KBM-7 (cell line): ENCODE measurements at regions not wholly inside any gene's neighbourhood (a gene's known extent, or its start where the extent isn't known, plus 50 kb on each side); places are given as distances from the start of the nearest gene placed in this dataset.

Experiments
- DNase-seq: peaks from one replicate; pipeline ENCODE4 v3.0.0-alpha.2; 2015
- in situ Hi-C: fragments of 300-500 bp; cut with MboI; formaldehyde crosslinking; loops from 2 replicates; pipeline ENCODE4 v1.14.3; 2020; ENCODE audit warnings: low sequenced_read_pairs, low pct_unique_long_range_greater_than_20kb, mixed read lengths

DNA sequence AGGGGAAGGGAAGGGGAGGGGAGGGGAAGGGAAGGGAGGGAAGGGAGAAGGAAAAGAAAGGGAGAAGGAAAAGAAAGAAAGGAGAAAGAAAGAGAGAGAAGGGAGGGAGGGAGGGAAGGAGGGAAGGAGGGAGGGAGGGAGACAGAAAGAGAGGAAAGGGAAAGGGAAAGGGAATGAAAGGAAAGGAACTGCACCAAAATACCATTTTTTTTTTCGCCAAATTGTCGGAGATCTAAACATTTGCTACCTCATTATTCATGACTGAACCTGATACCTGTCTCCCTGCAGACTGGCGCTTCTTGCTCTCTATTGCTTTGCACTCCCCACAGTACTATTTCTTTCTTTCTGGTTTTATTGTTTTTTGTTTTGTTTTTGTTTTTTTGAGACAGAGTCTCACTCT is 117.3 kb upstream of the LGSN start:
- in situ Hi-C loops = no loop called here
- no peak for DNase-seq

DNA sequence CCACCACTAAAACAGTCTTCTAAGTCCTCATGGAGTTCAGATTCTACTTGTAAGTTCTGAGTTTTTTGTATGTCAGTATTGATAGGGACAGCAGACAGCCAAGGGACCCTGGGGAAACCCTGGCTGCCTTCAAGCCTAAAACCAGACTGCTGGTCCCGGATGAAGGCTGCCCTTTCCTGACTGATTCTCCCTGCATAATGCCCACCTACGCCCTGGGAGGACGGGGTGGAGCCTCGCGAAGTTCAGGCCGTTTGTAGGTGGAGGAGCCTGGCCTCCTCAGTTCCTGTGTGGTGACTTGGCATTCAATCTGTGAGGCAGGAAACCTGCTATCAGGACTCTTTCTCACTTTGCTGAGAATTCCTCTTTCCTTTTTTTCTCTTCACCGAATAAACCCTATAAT is 120.3 kb upstream of the LGSN start:
- DNase-seq = no peak
- in situ Hi-C loops = no loop called here

DNA sequence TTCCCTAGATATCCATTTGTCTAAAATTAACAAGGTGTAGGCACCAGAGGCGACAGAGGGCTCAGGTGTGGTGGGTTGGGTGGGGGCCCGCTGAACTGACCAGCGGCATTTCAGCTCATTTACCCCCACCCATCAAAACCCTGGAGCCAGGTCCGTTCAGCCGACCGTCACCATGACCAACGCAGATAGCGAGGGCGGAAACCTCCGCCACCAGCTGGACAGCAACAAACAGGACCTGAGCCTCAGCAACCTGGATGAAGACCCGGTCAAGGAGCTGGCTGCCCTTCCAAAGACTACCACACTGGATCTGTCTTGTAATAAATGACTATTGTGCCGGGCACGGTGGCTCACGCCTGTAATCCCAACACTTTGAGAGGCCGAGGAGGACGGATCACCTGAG is 120.8 kb upstream of the LGSN start:
- in situ Hi-C loops = no loop called here

DNA sequence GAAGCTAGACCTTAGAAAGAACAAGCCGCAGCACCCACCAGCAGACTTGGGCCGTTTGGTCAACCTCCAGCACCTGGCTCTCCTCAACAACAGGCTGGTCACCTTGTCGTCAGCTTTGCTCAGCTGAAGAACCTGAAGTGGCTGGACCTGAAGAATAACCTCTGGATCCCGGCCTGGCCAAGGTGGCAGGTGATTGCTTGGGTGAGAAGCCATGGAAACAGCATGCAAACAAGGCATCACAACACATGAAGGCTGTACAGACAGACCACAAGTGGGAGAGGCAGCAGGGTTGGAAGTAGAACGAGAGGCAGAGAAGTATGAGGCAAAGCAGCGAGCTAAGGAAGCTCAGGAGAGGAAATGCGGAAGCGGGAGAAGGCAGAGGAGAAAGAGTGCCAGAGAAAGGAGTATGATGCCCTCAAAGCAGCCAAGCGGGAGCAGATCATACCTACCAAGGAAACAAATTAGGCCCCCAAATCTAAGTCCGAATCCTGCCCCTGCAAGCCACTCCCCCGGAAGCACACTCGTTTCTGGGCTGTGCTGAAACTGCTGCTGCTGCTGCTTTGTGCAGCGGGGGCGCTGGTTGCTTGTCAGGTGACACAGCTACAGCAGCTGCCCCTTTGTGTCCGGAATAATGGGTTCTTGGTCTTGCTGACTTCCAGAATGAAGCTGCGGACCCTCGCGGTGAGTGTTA is 121.6 kb upstream of the LGSN start:
- in situ Hi-C loops = no loop called here
- DNase-seq = no peak

More for the DNA sequence above, 120.8 kb upstream of the LGSN start:
- no peak for DNase-seq

DNA sequence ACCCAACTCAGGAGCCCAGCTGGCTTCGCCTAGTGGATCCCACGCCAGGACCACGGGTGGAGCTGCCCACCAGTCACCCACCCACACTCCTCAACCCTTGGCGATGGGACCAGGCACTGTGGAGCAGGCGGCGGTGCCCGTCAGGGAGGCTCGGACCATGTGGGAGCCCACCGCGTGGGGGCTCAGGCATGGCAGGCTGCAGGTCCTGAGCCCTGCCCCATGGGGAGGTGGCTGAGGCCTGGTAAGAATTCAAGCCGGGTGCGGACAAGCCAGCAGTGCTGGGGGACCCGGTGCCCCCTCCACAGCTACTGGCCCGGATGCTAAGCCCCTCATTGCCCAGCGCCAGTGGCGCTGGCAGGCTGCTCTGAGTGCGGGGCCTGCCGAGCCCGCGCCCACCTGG is 123.1 kb upstream of the LGSN start:
- DNase-seq = no peak
- in situ Hi-C loops = no loop called here

DNA sequence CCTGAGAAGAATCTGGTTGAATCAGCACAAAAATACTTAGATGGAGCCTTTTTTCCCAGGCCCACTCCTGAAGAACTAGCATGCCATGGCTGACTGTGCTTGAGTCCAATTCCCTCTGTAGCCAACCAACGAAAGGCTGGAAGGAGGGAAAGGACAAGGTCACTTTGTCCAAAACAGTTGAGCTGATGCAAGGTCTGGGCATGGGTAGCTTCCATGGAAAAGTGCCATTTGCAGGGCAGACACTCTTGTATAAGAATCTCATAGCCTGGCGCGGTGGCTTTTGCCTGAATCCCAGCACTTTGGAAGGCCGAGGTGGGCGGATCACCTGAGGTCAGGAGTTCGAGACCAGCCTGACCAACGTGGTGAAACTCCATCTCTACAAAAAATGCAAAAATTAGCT is 125.0 kb upstream of the LGSN start:
- in situ Hi-C loops = no loop called here
- DNase-seq = no peak

DNA sequence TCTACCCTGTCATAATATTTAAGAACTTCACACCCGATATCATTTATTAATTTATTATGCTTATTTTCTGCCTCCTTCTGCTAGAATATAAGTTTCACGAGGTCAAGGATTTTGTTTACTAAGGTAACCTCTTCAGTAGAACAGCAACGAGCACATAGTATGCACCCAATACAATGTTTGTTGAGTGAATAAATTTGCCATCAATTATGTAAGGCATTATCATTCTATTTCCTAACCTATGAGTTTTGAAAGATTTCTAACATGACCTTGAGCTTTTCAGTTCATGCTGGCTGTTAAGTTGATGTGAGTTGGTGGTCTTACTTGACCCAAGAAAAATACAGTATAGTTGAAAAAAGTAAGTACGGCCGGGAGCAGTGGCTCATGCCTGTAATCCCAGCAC is 125.9 kb upstream of the LOC128125822 start:
- in situ Hi-C loops = no loop called here
- no peak for DNase-seq

DNA sequence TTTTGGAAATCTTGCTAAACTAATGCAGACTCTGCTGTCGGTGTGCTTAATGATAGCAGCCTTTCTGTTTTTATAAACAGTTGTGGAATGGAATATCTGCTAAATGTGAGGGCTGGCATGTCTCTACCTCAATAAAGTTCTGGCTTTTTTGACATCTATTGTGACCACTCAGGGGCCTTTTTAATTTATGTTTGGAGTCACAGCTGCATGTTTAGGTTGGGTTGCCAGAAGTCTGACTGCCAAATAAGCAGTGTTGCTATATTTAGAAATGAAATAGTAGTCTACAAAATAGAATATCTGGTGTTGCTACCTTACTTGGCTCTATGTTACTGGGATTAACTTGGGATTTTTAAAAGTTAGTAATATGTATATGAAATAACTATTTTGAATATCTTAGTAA is 125.1 kb upstream of the LOC128125822 start:
- DNase-seq = no peak
- in situ Hi-C loops = no loop called here

DNA sequence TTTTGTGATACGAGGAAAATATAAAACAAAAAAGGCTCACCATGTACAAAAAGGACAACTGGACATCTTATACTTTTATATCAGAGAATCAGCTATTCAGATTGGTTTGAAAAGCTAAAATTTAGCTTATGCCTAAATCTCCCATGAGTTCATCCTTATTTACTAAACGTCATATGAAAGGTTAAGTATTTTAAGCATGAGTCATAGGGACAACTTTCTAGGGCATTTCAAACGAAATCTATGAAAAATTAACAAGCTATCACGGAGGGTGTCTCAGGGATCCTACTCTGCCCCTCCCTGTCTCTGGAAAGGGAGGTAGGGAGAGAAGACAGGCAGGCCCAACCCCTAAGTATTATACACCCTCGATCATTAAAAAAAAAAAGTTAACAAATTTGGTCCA is 124.1 kb upstream of the LOC128125822 start:
- in situ Hi-C loops = no loop called here
- DNase-seq = no peak

DNA sequence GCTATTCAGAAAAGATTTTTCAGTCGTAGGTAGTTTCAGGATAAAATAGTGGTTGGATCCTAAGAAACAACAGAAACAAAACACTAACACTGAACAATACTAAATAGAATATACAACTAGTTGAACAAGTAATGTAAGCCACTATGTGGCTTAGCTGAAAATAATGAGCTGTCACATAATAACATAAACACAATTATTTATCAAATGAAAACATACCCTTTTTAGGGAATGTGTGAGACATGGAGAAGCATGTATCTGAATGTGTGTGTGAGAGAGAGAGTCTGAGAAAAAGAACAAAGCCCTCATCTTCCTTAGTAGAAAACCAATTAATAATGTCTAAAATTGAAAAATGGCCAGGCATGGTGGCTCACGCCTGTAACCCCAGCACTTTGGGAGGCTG is 122.6 kb upstream of the LOC128125822 start:
- DNase-seq = no peak
- in situ Hi-C loops = no loop called here

DNA sequence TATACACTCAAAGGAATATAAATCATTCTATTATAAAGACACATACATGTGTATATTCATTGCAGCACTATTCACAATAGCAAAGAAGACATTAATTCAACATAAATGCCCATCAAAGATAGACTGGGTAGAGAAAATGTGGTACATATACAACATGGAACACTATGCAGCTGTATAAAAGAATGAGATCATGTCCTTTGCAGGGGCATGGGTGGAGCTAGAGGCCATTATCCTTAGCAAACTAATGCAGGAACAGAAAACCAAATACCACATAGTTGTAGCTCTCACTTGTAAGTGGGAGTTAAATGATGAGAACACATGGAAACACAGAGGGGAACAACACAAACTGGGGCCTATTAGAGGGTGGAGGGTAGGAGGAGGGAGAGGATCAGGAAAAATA is 121.0 kb upstream of the LOC128125822 start:
- no peak for DNase-seq
- in situ Hi-C loops = no loop called here

DNA sequence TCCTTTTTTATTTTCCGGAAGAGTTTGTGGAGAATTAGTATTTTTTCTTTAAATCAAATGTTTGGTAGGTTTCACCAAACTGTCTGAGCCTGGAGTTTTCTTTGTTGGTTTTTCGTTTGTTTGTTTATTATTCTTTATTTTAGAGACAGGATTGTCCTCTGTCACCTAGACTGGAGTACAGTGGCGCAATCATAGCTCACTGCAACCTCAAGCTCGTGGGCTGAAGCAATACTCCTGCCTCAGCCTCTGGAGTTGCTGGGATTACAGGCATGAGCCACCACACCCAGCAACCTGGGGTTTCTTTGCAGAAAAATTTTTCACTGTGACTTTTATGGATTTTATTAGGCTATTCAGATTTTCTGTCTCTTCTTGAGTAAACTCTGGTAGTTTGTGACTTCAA is 120.2 kb upstream of the LOC128125822 start:
- in situ Hi-C loops = no loop called here
- DNase-seq = no peak

DNA sequence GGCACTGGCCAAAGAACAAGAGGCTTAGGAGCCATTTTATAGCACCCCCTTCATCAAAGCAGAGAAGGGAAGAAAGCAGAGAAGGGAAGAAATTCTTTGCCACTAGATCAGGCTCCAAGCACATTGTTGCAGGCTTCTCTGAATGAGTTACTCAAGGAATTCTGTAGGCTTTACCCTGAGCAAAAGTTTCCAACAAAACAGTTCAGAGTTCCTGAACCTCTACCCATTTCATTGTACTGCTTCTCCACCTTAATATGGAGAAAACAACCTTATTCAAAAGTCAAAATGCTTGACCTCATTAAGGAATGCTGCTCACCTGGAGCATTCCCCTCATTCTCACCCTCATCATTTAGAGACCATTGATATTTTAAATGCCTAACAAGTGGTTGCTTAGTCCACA is 115.5 kb upstream of the LOC128125822 start:
- no peak for DNase-seq
- in situ Hi-C loops = no loop called here

DNA sequence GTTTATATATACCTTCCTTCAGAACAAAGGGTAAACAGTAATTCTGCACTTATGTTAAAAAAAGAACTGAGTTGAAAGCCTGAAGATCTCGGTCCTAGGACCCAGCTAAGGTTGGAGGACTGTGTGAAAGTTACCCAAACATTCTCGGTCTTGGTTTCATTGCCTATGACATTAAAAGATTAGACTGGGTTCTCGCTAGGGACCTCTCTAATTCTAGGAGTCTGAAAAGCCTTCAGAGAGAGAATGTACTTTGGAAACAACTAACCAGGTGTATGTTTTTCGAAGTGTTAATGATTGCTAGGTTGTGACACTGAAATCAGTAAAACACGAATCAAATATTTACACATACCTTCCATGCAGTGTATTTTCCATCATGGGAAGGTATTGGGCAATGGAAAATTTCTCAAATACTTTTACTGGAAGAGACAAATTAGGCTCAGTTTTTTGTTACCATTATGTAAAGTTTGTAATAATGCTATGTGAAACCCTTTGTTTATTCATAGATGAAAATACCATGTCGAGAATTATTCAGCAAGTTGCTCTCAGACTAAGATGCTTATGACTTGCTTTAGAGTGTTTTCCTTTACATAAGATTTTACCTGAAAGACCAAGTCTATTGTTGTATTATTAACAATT is 113.7 kb upstream of the LOC128125822 start:
- no peak for DNase-seq
- in situ Hi-C loops = no loop called here

DNA sequence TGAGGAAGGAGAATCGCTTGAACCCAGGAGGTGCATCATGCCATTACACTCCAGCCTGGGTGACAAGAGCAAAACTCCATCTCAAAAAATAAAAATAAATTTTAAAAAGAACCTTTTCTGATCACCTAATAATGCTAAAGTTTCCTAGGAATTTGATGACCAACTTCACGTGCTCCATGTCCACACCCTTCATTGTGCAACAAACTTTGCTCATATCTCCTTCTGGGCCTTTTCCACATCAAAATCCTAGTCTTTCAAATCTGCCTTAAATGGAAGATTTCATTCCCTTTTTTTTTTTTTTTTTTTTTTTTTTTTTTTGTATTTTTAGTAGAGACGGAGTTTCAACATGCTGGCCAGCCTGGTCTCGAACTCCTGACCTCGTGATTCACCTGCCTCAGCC is 112.5 kb upstream of the LOC128125822 start:
- in situ Hi-C loops = no loop called here
- DNase-seq = no peak

DNA sequence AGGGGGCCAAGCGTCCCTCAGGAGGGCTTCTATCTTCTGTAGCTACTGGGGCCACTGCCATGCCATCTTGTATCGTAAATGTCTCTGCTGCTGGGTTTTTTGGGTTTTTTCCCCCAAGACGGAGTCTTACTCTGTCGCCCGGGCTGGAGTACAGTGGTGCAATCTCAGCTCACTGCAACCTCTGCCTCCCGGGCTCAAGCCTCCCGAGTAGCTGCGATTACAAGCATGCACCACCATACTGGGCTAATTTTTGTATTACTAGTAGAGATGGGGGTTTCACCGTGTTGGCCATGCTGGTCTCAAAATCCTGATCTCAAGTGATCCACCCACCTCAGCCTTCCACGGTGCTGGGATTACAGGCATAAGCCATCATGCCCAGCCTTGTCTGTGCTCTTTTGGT is 111.3 kb upstream of the LOC128125822 start:
- in situ Hi-C loops = no loop called here
- DNase-seq = no peak

DNA sequence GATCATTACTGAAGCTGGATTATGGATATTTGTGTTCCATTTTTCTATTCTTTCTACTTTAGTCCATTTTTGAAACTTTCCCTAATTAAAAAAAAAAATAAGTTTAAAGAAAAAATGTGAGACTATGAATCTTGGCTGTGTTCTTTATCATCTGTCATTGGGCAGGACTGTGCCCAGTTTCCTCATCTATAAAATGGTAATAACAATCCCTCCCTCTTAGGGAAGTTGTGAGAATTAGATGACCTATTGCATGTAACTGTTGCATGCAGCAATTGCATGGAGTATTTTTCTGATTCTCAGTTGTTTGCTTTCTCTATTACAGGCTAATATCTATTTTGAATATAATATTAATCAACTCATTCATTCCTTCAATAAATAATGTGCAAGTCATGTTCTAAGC is 108.2 kb upstream of the LOC128125822 start:
- in situ Hi-C loops = no loop called here
- no peak for DNase-seq

DNA sequence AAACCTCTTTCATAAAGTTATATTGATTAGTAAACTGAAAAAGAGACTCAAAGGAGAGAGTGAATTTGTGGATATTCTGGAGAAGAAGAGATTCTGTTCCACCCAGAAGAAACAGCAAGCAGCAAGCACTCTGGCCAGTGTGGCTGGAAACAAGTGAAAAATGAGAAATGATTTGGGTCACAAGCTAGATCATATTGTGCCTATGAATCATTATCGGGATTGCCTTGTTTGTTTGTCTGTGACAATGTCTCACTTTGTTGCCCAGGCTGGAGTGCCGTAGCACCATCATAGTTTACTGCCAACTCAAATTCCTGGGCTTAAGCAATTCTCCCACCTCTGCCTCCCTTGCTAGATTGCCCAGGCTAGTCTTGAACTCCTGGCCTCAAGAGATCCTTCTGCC is 106.5 kb upstream of the LOC128125822 start:
- DNase-seq = no peak
- in situ Hi-C loops = no loop called here

DNA sequence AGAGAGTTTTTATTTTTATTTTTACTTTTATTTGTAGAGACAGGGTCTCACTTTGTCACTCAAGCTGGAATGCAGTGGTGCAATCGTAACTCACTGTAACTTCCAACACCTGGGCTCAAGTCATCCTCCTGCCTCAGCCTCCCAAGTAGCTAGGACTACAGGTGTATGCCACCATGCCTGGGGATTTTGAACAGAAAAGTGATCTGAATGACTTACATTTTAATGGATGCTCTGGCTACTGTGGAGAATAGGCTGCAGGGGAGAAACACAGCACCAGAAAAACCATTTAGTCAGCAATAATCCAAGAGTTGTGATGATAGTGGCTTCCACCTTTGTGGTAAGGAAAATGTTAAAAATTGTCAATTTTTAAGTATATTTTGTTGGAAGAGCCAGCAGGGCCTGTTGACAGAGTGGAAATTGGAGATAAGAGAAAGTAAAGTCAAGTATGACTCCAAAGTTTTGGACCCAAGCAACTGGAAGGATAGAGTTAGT is 106.0 kb upstream of the LOC128125822 start:
- DNase-seq = no peak
- in situ Hi-C loops = no loop called here

DNA sequence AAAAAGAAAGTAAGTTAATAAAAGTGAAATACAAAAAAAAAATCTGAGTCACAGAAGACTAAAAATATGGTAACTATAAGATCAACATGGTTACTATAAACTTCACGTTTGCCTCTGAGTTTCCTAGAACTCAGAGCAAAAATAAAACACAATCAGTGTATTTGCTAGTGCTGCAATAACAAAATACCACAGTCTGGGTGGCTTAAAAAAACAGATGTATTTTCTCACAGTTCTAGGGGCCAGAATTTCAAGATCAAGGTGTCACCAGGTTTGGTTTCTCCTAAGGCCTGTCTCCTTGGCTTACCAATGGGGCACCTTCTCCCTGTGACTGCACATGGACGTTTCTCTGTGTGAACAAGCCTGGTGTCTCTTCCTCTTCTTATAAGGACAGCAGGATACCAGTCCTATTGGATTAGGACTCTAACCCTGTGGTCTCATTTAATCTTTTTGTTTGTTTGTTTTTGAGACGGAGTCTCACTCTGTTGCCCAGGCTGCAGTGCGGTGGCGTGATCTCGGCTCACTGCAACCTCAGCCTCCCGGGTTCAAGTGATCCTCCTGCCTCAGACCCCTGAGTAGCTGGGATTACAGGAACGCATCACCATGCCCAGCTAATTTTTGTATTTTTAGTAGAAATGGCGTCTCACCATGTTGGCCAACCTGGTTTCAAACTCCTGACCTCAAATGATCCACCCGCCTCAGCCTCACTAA is 104.9 kb upstream of the LOC128125822 start:
- in situ Hi-C loops = no loop called here
- DNase-seq = no peak
